ENCODE measurements at regions not wholly inside any gene's neighbourhood (a gene's known extent, or its start where the extent isn't known, plus 50 kb on each side); places are given as distances from the start of the nearest gene placed in this dataset.

DNA sequence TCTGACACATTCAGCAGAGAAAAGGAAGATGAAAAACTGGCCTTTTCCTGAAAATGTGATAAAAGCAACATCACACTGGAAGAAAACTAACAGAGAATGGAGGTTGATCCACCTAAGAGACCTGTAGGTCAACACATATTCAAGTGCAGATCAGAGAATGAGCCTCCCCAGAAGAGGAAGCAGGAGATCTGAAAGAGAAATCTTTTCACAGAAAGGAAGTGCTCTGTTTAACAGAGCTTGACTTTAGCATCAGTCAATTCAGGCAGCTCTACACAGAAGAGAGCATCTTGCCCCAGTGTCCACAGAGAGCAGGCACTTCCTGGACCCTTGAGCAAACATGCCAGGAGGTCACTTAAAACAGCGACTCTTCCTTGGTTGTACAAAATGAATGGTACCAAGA lies 655.4 kb upstream of the GBE1 start:
- H3K4me1 Mint-ChIP-seq (ENCODE audit: unreplicated experiment): no peaks in the 10 kb centered on the region
- no peaks in the 10 kb centered on the region for H3K36me3 Mint-ChIP-seq (ENCODE audit: low read depth, unreplicated experiment)
- H3K9me3 Mint-ChIP-seq (ENCODE audit: unreplicated experiment): no peaks in the 10 kb centered on the region
- TF ChIP-seq, protein P1, sequence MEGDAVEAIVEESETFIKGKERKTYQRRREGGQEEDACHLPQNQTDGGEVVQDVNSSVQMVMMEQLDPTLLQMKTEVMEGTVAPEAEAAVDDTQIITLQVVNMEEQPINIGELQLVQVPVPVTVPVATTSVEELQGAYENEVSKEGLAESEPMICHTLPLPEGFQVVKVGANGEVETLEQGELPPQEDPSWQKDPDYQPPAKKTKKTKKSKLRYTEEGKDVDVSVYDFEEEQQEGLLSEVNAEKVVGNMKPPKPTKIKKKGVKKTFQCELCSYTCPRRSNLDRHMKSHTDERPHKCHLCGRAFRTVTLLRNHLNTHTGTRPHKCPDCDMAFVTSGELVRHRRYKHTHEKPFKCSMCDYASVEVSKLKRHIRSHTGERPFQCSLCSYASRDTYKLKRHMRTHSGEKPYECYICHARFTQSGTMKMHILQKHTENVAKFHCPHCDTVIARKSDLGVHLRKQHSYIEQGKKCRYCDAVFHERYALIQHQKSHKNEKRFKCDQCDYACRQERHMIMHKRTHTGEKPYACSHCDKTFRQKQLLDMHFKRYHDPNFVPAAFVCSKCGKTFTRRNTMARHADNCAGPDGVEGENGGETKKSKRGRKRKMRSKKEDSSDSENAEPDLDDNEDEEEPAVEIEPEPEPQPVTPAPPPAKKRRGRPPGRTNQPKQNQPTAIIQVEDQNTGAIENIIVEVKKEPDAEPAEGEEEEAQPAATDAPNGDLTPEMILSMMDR (IDR thresholded peaks at IDR 0.05; ENCODE audit: unreplicated experiment): no peak
- H3K4me3 Mint-ChIP-seq (ENCODE audit: unreplicated experiment): no peak overlapping the region
- DNase-seq (ENCODE audit: low spot score): no peak
- no peak overlapping the region for H3K27ac Mint-ChIP-seq (ENCODE audit: unreplicated experiment)
- H3K27me3 Mint-ChIP-seq (ENCODE audit: unreplicated experiment): peaks cover 2% of the 10 kb centered on the region

DNA sequence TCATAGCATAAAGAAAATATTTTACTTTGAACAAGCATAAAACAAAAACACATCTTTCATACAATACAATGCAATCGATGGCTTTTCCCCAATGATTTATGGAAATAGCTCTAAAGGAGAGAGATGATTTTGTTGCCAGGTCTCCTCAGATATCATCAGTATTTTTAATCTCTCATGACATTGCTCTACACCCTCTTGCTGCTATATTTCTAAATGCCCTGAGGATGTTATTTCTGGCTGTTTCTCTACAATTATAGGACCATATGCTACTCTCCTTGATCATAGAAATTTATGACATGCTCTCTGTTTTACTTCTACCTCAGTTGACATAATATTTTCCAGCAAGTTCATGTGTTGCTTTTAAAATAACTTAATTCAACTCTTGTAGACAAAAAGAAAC lies 654.9 kb upstream of the GBE1 start:
- Mint-ChIP-seq H3K4me1 (ENCODE audit: unreplicated experiment) (no peaks in the 10 kb centered on the region), H3K27ac (ENCODE audit: unreplicated experiment) (no peak overlapping the region), H3K27me3 (ENCODE audit: unreplicated experiment) (peaks cover 2% of the 10 kb centered on the region), H3K36me3 (ENCODE audit: low read depth, unreplicated experiment) (no peaks in the 10 kb centered on the region), H3K4me3 (ENCODE audit: unreplicated experiment) (no peak overlapping the region), H3K9me3 (ENCODE audit: unreplicated experiment) (no peaks in the 10 kb centered on the region)
- TF ChIP-seq, protein P1 (IDR thresholded peaks at IDR 0.05; ENCODE audit: unreplicated experiment): no peak
- no peak for DNase-seq (ENCODE audit: low spot score)

DNA sequence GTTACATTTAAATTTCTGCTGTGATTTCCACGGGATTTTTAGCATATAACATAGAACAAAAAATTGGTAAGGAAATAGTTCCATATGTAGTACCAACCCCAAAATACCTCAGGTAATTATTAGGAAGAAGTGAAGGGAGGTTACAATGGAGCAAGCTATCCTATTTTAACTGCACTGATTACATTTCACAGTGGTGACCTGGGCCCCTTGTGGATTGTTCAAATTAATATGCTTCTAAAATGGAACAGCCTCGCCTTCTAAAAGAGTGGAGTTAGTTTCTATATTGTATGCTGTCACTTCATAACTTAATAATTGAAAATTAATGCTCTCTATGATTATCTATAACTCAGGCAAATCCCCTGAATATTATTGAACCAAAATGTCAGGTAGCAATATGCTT lies 651.7 kb upstream of the GBE1 start:
- Mint-ChIP-seq H3K27me3 (ENCODE audit: unreplicated experiment) (no peaks in the 10 kb centered on the region), H3K9me3 (ENCODE audit: unreplicated experiment) (no peaks in the 10 kb centered on the region), H3K4me1 (ENCODE audit: unreplicated experiment) (no peaks in the 10 kb centered on the region), H3K4me3 (ENCODE audit: unreplicated experiment) (no peak overlapping the region), H3K36me3 (ENCODE audit: low read depth, unreplicated experiment) (no peaks in the 10 kb centered on the region), H3K27ac (ENCODE audit: unreplicated experiment) (no peak overlapping the region)
- TF ChIP-seq, protein P1 (IDR thresholded peaks at IDR 0.05; ENCODE audit: unreplicated experiment): no peak
- no peak for DNase-seq (ENCODE audit: low spot score)

DNA sequence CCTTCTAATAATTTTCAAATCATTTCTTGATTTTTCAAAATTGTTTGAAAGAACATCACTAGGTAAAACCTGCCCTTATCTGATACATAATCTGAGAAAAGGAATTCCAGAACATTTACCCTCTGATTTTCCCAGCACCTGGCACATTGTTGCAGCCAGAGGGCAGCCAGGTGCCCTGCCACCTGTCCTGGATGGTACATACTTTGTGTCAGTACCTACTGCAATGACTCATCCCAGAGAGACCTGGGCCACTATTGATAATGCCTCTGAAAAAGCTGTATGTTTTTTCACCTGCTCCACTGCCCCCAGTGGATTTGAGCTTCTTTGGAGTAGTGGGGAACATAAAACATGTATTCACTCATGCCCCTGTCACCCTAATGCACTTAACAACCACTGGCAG lies 648.9 kb upstream of the GBE1 start:
- Mint-ChIP-seq H3K9me3 (ENCODE audit: unreplicated experiment) (no peaks in the 10 kb centered on the region), H3K27me3 (ENCODE audit: unreplicated experiment) (no peaks in the 10 kb centered on the region), H3K4me1 (ENCODE audit: unreplicated experiment) (no peaks in the 10 kb centered on the region), H3K4me3 (ENCODE audit: unreplicated experiment) (no peak overlapping the region), H3K36me3 (ENCODE audit: low read depth, unreplicated experiment) (no peaks in the 10 kb centered on the region), H3K27ac (ENCODE audit: unreplicated experiment) (no peak overlapping the region)
- DNase-seq (ENCODE audit: low spot score): no peak
- TF ChIP-seq, protein P1 (IDR thresholded peaks at IDR 0.05; ENCODE audit: unreplicated experiment): no peak

DNA sequence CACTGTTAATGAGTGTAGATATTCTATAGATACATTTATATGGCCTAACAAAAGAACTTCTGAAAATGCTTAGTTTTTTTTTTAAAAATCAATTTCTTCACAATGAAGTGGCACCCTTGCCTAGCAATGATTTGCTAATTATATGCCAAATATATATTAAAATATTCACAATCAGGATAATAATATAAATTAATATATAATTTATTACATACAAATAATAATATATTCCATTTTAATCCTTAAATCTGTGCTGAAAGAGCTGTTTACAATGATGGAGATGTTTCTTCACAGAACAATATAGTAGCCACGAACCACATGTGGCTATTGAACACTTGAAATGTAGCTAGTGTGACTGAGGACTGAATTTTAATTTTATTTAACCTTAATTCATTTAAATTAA lies 648.4 kb upstream of the GBE1 start:
- no peak overlapping the region for H3K27ac Mint-ChIP-seq (ENCODE audit: unreplicated experiment)
- H3K27me3 Mint-ChIP-seq (ENCODE audit: unreplicated experiment): no peaks in the 10 kb centered on the region
- no peaks in the 10 kb centered on the region for H3K9me3 Mint-ChIP-seq (ENCODE audit: unreplicated experiment)
- no peaks in the 10 kb centered on the region for H3K36me3 Mint-ChIP-seq (ENCODE audit: low read depth, unreplicated experiment)
- H3K4me1 Mint-ChIP-seq (ENCODE audit: unreplicated experiment): no peaks in the 10 kb centered on the region
- no peak overlapping the region for H3K4me3 Mint-ChIP-seq (ENCODE audit: unreplicated experiment)
- no peak for DNase-seq (ENCODE audit: low spot score)
- TF ChIP-seq, protein P1 (IDR thresholded peaks at IDR 0.05; ENCODE audit: unreplicated experiment): no peak
